Sigmoid colon (tissue), 6 donors: ENCODE measurements at regions not wholly inside any gene's neighbourhood (a gene's known extent, or its start where the extent isn't known, plus 50 kb on each side); places are given as distances from the start of the nearest gene placed in this dataset.
A peak's percentile ranks its signal among the peaks of the same experiment; 100 is the strongest.

Source experiments
- DNase-seq: peaks from one replicate; pipeline ENCODE4 v3.0.0-alpha.2; 2019
- H3K27ac ChIP-seq, 4 donors: fragments of 200-600 bp; sonication (generic); one replicate each; pipeline ENCODE4 v1.5.1; 2016 to 2019; ENCODE audit warnings: mild to moderate bottlenecking in 1 of 4
- H3K27me3 ChIP-seq, 3 donors: fragments of 200-600 bp; sonication (generic); one replicate each; pipeline ENCODE4 v1.5.1; 2019; ENCODE audit warnings: mild to moderate bottlenecking in 1 of 3
- H3K36me3 ChIP-seq, 4 donors: fragments of 200-600 bp; sonication (generic); one replicate each; pipeline ENCODE4 v1.5.1; 2016 to 2019
- H3K4me1 ChIP-seq, 4 donors: fragments of 200-600 bp; sonication (generic); one replicate each; pipeline ENCODE4 v1.5.1; 2017 to 2019
- H3K4me3 ChIP-seq, 4 donors: fragments of 200-600 bp; sonication (generic); one replicate each; pipeline ENCODE4 v1.5.1; 2017 to 2019; ENCODE audit warnings: mild to moderate bottlenecking in 2 of 4, moderate library complexity in 1 of 4
- H3K9me3 ChIP-seq, 4 donors: fragments of 200-600 bp in 3 of 4; sonication (generic) in 3 of 4; one replicate each; pipeline versions ENCODE4 v1.5.1 to v1.6.1; 2013 to 2019
- EP300 ChIP-seq, 4 donors: sonication (generic); formaldehyde crosslinking; IDR thresholded peaks; one replicate each; pipeline ENCODE4 v1.6.1; 2017; ENCODE audit warnings: antibody characterized with exemption in 4 of 4
- POLR2A ChIP-seq, 2 donors: fragments of 450-650 bp; IDR thresholded peaks; one replicate each; pipeline ENCODE4 v1.6.1; 2016; ENCODE audit warnings: antibody characterized with exemption in 2 of 2, mild to moderate bottlenecking in 2 of 2, moderate library complexity in 2 of 2
- POLR2AphosphoS5 ChIP-seq, 4 donors: sonication (generic); formaldehyde crosslinking; IDR thresholded peaks; one replicate each; pipeline ENCODE4 v1.6.1; 2017; ENCODE audit warnings: antibody characterized with exemption in 4 of 4
- WGBS, 2 donors: extraction: QIAGEN DNeasy Blood & Tissue Kit; methylation state at CpG; one replicate each; pipeline ENCODE4 v1.1.7; 2013; 5-methylcytosine and 5-hydroxymethylcytosine counted together
- intact Hi-C: fragments of 100-400 bp; cut with DNase I; formaldehyde crosslinking; loops from one replicate; pipeline ENCODE4 v1.15.1; 2023
- TF ChIP-seq, protein P1 (sequence below), 4 experiments: fragments of 450-650 bp in 3 of 4; fragments of 200-600 bp in 1 of 4; IDR thresholded peaks; one replicate each; pipeline ENCODE4 v1.5.1; 2016 to 2019; ENCODE audit warnings: antibody characterized with exemption in 4 of 4, mild to moderate bottlenecking in 3 of 4, moderate library complexity in 2 of 4
- donor health status: healthy with polysubstance abuse.
- donor health status: healthy.

DNA sequence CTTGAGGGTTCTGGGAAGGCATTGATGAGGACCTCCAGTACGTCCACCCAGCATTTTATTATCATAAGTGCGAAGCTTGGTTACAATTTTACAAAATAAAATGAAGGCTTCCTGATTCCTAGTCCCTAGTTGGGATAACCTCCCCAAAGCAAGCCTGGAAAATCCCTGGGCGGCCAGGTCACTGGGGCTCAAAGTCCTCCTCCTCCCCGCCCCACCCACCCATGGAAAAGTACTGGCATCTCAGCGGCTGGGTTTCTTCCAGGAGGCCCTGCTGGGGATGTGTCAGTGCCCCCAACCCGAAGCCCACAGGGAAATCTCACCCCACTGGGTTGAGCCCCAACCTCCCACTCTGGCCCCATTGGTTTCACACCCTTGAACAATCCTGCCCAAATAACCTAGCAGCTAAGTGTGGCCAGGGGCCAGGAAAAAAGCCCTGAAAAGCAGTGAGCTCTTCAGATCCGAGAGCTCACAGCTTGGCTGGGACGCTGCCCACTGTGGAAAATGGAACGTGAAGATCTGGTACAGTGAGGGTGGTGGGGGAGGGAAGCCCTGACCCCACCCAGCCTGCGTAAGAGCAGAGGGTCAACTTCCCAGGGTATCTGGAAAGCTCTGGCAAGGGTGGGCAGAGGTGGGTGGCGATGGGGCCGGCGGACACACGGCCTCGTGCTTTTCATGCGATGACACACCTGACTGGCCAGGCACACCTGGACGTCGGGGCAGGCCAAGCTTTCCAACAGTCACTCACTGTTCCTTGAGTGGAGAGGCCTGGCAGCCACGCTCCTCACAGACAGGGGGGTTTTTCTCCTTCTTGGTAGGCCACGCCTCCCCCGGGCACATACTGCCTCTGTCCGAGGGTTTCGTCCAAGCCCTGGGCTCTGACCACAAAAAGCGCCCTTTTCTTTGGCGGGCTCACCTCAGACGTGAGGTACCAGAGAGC is 324.5 kb downstream of the SOX9 start:
- Histone ChIP-seq H3K36me3 (no peaks in the 10 kb centered on the region), H3K27ac (peak overlapping the region in 1 of 4 donors; percentile 24), H3K4me1 (no peaks in the 10 kb centered on the region), H3K4me3 (no peak overlapping the region), H3K9me3 (no peaks in the 10 kb centered on the region), H3K27me3 (no peaks in the 10 kb centered on the region)
- no peak for TF ChIP-seq POLR2A (IDR thresholded peaks at IDR 0.05)
- no peak for TF ChIP-seq EP300 (IDR thresholded peaks at IDR 0.05)
- TF ChIP-seq POLR2AphosphoS5 (IDR thresholded peaks at IDR 0.05): no peak
- WGBS, 2 donors: 42 to 81% methylated on average over 26 of the region's 26 CpGs
- intact Hi-C loops: no loop called here
- DNase-seq: no peak

DNA sequence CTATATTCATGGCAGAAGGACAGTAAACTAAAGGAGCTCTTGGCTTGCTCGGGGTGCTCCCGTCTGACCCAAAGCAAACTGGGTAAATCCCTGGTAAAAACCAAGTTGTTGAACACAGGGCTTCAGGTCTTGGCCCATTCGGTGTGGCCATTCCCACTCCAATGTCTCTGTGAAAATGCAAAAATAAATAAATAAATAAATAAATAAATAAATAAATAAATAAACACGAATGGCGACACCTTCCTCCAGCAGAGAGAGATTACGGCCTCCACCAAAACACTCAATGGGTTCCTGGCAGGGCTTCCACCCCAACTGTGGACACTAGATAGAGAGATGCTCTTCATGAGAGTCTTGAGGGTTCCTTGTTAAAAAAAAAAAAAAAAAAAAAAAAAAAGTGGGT is 325.3 kb downstream of the SOX9 start:
- Histone ChIP-seq H3K9me3 (no peaks in the 10 kb centered on the region), H3K4me3 (no peak overlapping the region), H3K36me3 (no peaks in the 10 kb centered on the region), H3K4me1 (no peaks in the 10 kb centered on the region), H3K27me3 (no peaks in the 10 kb centered on the region), H3K27ac (no peak overlapping the region)
- 53 to 82% methylated on average over 6 of the region's 6 CpGs for WGBS, 2 donors
- no peak for DNase-seq
- TF ChIP-seq, protein P1, sequence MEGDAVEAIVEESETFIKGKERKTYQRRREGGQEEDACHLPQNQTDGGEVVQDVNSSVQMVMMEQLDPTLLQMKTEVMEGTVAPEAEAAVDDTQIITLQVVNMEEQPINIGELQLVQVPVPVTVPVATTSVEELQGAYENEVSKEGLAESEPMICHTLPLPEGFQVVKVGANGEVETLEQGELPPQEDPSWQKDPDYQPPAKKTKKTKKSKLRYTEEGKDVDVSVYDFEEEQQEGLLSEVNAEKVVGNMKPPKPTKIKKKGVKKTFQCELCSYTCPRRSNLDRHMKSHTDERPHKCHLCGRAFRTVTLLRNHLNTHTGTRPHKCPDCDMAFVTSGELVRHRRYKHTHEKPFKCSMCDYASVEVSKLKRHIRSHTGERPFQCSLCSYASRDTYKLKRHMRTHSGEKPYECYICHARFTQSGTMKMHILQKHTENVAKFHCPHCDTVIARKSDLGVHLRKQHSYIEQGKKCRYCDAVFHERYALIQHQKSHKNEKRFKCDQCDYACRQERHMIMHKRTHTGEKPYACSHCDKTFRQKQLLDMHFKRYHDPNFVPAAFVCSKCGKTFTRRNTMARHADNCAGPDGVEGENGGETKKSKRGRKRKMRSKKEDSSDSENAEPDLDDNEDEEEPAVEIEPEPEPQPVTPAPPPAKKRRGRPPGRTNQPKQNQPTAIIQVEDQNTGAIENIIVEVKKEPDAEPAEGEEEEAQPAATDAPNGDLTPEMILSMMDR (IDR thresholded peaks at IDR 0.05): no peak
- TF ChIP-seq EP300 (IDR thresholded peaks at IDR 0.05): no peak
- no peak for TF ChIP-seq POLR2A (IDR thresholded peaks at IDR 0.05)
- no peak for TF ChIP-seq POLR2AphosphoS5 (IDR thresholded peaks at IDR 0.05)
- intact Hi-C loops: no loop called here

DNA sequence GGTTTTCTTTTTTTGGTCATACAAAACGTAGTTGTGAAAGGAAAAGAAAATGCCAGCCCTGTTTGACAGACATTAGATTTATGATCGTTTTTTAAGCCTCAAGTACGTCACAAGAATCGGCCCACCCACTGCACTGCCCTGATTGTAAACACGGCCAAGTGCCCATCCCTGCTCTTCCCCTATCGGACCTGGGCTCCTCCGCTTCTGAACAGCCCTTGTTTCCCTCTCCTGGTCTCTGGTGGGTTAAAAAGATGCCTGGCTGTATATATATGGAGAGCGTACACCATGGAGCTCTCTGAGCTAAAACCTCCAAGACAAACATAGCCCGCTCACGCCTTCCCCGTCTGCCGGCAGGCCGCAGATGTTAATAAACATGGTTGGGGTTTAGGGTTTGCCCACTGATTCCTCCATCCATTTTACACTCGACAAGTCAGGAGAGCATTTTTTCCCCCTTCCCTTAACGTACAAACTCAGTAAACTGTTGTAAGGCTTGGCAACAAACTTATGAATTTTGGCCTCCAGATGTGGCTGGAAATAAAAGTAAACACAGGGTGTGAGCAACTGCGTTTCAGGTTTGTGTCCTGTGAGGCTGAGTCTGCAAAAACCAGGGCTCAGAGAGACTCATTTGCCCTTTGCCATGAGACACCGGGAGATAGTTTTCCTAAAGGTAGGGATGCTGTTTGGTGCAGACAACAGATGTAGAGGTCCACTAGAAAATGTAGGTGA is 325.9 kb downstream of the SOX9 start:
- TF ChIP-seq EP300 (IDR thresholded peaks at IDR 0.05) (no peak), POLR2A (IDR thresholded peaks at IDR 0.05) (no peak), POLR2AphosphoS5 (IDR thresholded peaks at IDR 0.05) (peak in 1 of 4 donors; percentile 17)
- TF ChIP-seq, protein P1 (IDR thresholded peaks at IDR 0.05): no peak
- no peaks in the 10 kb centered on the region for H3K27me3 ChIP-seq
- no peak overlapping the region for H3K27ac ChIP-seq
- H3K9me3 ChIP-seq: no peaks in the 10 kb centered on the region
- no peaks in the 10 kb centered on the region for H3K4me1 ChIP-seq
- no peak for DNase-seq
- H3K4me3 ChIP-seq: peak overlapping the region in 1 of 4 donors; percentile 2
- 10 to 49% methylated on average over 17 of the region's 17 CpGs for WGBS, 2 donors
- H3K36me3 ChIP-seq: no peaks in the 10 kb centered on the region
- intact Hi-C loops: no loop called here

DNA sequence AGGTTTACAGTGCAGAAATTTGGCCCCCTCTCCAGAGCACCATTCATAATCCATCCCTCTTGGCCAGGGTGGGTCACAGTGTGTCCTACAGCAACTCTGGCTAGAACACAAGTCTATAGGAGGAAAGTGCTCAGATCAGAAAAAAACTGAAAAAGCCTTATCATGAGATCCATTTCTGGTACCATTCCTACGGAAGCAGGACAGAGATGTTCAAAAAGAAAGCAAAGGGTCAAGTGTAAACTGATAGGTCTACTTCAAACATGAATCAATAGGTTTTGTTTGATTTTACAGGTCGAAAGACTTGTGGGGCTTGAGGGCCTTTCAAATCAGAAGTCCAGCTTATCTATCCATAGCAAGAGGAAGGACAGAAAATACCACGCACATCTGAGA is 326.4 kb downstream of the SOX9 start:
- Histone ChIP-seq H3K27me3 (no peaks in the 10 kb centered on the region), H3K36me3 (no peaks in the 10 kb centered on the region), H3K9me3 (no peaks in the 10 kb centered on the region), H3K4me1 (no peaks in the 10 kb centered on the region), H3K27ac (no peak overlapping the region), H3K4me3 (no peak overlapping the region)
- no peak for TF ChIP-seq EP300 (IDR thresholded peaks at IDR 0.05)
- no peak for TF ChIP-seq POLR2A (IDR thresholded peaks at IDR 0.05)
- TF ChIP-seq POLR2AphosphoS5 (IDR thresholded peaks at IDR 0.05): no peak
- TF ChIP-seq, protein P1 (IDR thresholded peaks at IDR 0.05): no peak
- WGBS, 2 donors: 65 to 72% methylated on average over 3 of the region's 3 CpGs
- no peak for DNase-seq
- intact Hi-C loops: no loop called here

DNA sequence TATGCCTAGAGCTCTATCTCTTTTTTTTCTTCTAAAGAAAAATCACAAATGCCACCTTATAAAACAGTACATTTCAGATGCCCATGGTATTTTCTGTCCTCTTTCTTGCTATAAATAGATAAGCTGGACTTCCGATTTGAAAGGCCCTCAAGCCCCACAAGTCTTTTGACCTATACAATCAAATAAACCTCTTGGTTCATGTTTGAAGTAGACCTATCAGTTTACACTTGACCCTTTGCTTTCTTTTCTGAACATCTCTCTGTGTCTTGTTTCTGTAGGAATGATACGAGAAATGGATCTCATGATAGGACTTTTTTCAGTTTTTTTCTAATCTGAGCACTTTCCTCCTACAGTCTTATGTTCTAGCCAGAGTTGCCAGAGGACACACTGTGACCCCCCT is 327.2 kb downstream of the SOX9 start:
- no peak for DNase-seq
- H3K27me3 ChIP-seq: no peaks in the 10 kb centered on the region
- H3K36me3 ChIP-seq: no peaks in the 10 kb centered on the region
- no peak overlapping the region for H3K27ac ChIP-seq
- whole genome bisulfite sequencing, 2 donors: 49 to 75% methylated on average over 2 of the region's 2 CpGs
- intact Hi-C loops: no loop called here
- no peaks in the 10 kb centered on the region for H3K4me1 ChIP-seq
- TF ChIP-seq POLR2AphosphoS5 (IDR thresholded peaks at IDR 0.05): no peak
- no peak for TF ChIP-seq EP300 (IDR thresholded peaks at IDR 0.05)
- TF ChIP-seq, protein P1 (IDR thresholded peaks at IDR 0.05): no peak
- no peak for TF ChIP-seq POLR2A (IDR thresholded peaks at IDR 0.05)
- H3K9me3 ChIP-seq: no peaks in the 10 kb centered on the region
- H3K4me3 ChIP-seq: no peak overlapping the region
